ENCODE measurements at regions not wholly inside any gene's neighbourhood (a gene's known extent, or its start where the extent isn't known, plus 50 kb on each side); places are given as distances from the start of the nearest gene placed in this dataset.

GRCh38 chr3:139260793-139261736 lies 82.8 kb upstream of the MRPS22 start:
- no peak for TF ChIP-seq CTCF (conservative IDR thresholded peaks at IDR 0.05; ENCODE audit: control insufficient read depth, insufficient read depth, low read depth, low read length)
- no peak for DNase-seq (ENCODE audit: low read depth)

GRCh38 chr3:139261754-139262586 lies 81.8 kb upstream of the MRPS22 start:
- no peak overlapping the region for H3K4me3 ChIP-seq (ENCODE audit: control insufficient read depth, low read depth, low read length)
- DNase-seq (ENCODE audit: low read depth): no peak
- TF ChIP-seq CTCF (conservative IDR thresholded peaks at IDR 0.05; ENCODE audit: control insufficient read depth, insufficient read depth, low read depth, low read length): no peak

More at GRCh38 chr3:139260793-139261736, 82.8 kb upstream of the MRPS22 start:
- H3K4me3 ChIP-seq (ENCODE audit: control insufficient read depth, low read depth, low read length): no peak overlapping the region

GRCh38 chr3:139263798-139264197 lies 80.0 kb upstream of the MRPS22 start:
- DNase-seq (ENCODE audit: low read depth): no peak
- H3K4me3 ChIP-seq (ENCODE audit: control insufficient read depth, low read depth, low read length): no peak overlapping the region
- no peak for TF ChIP-seq CTCF (conservative IDR thresholded peaks at IDR 0.05; ENCODE audit: control insufficient read depth, insufficient read depth, low read depth, low read length)

GRCh38 chr3:139264375-139264774 lies 79.4 kb upstream of the MRPS22 start:
- DNase-seq (ENCODE audit: low read depth): no peak
- TF ChIP-seq CTCF (conservative IDR thresholded peaks at IDR 0.05; ENCODE audit: control insufficient read depth, insufficient read depth, low read depth, low read length): no peak
- no peak overlapping the region for H3K4me3 ChIP-seq (ENCODE audit: control insufficient read depth, low read depth, low read length)

GRCh38 chr3:139265131-139266016 lies 78.4 kb upstream of the MRPS22 start:
- no peak for DNase-seq (ENCODE audit: low read depth)
- H3K4me3 ChIP-seq (ENCODE audit: control insufficient read depth, low read depth, low read length): no peak overlapping the region
- no peak for TF ChIP-seq CTCF (conservative IDR thresholded peaks at IDR 0.05; ENCODE audit: control insufficient read depth, insufficient read depth, low read depth, low read length)
